ENCODE measurements at regions not wholly inside any gene's neighbourhood (a gene's known extent, or its start where the extent isn't known, plus 50 kb on each side); places are given as distances from the start of the nearest gene placed in this dataset.

DNA sequence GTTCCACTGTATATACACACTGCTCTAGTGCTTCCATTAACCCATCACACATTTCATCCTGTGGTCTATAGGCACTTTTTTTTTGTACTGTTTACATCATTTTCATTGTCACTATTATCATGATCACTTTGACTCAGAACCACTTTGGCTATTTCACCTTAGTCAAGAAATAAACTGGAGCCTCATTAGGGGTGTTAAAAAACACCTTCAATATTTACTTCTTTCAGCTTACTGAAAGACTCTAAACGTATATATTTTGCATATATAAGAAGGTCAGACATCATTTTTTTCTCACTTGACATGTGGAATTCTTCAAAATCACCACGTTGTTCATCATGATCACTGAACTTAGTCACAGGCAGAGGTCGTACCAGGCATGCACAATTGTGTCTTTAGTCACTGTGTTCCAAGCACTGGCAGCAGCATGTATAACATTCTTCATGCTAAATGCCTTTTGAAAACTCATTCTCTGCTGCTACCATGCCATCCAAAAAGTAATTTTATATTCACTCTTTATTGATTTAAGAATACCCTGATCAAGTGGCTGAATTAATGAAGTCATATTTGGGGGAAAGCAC is 229.2 kb upstream of the ARSJ start:
- no peaks in the 10 kb centered on the region for H3K4me1 Mint-ChIP-seq
- H3K9me3 Mint-ChIP-seq, result no peaks in the 10 kb centered on the region
- H3K36me3 Mint-ChIP-seq (ENCODE audit: low read depth), result no peaks in the 10 kb centered on the region
- ChIA-PET POLR2A (no interaction called here), CTCF (no interaction called here)
- no peak overlapping the region for H3K27ac Mint-ChIP-seq
- no peaks in the 10 kb centered on the region for H3K27me3 Mint-ChIP-seq
- H3K4me3 Mint-ChIP-seq, result no peak overlapping the region
- no peak for DNase-seq

DNA sequence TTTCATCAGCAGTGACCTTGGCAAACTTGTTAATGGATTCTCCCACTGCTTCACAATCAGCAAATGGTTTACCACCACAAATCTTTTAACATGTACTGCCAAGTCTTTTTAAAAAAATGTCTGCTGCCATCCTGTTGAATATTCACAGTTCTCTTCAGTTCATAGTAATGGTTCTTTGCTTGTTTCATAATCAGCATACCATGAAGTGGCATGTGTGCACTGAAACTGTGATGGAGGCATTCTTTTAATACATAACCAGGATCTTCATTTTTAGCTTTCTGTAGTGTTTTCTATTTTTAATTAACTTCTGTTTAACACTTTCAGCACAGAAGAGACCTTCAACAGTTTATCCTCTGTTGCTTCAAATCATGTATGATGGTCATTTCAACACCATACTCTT is 230.1 kb upstream of the ARSJ start:
- DNase-seq, result no peak
- Mint-ChIP-seq H3K27me3 (no peaks in the 10 kb centered on the region), H3K4me1 (no peaks in the 10 kb centered on the region), H3K36me3 (ENCODE audit: low read depth) (no peaks in the 10 kb centered on the region), H3K27ac (no peak overlapping the region), H3K4me3 (no peak overlapping the region), H3K9me3 (no peaks in the 10 kb centered on the region)
- POLR2A ChIA-PET, result no interaction called here
- CTCF ChIA-PET, result no interaction called here

DNA sequence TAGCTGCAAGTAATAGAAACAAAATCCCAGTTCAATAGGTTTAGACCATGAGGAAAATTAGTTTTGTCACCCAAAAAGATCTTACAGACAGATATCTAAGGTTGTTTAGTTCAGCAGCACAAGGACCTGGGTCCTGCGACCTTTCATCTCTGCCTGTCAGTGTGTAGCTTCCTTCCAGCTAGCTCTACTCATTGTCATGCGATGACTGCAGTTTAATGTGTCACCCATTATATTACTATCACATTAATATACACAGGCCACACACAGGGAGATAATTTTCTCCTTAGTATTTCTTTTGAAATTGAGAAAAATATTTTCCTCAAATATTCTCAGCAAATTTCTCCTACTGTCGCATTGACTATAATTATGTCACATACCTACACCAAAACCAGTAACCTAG is 232.1 kb upstream of the ARSJ start:
- DNase-seq, result no peak
- Mint-ChIP-seq H3K27me3 (no peaks in the 10 kb centered on the region), H3K9me3 (no peaks in the 10 kb centered on the region), H3K4me3 (no peak overlapping the region), H3K36me3 (ENCODE audit: low read depth) (no peaks in the 10 kb centered on the region), H3K4me1 (no peaks in the 10 kb centered on the region), H3K27ac (no peak overlapping the region)
- POLR2A ChIA-PET, result no interaction called here
- CTCF ChIA-PET, result no interaction called here

DNA sequence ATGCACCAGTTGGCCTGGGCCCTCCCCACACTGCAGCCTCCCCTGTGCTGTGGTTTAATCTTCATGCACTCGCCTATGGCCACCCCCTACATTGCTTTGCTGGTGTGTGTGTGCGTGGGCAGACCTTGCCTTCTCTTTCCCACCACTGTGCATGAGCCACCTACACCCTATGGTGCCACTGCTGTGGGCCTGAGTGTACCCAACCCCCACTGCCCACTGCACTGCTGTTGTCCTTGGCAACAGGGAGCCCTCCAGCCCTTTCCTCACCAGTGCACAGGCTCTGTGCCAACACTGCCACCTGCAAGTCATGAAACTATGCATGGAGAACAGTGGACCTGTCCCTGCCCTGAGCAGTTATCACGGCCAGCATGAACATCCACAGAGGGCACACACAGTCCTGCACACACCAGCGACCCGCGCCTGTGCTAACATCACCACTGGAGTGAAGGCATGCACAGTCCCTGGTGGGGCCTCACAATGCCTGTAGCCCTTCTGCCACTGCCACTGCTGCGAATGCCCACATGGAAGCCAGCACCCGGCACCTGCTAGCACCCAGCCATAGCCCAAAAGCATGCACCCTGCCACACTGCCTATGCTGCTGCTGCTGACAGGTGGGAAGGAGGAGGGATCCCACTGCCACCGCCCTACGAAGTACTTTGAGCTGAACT is 237.8 kb upstream of the ARSJ start:
- Mint-ChIP-seq H3K4me3 (no peak overlapping the region), H3K9me3 (no peaks in the 10 kb centered on the region), H3K4me1 (no peaks in the 10 kb centered on the region), H3K27ac (no peak overlapping the region), H3K36me3 (ENCODE audit: low read depth) (no peaks in the 10 kb centered on the region), H3K27me3 (no peaks in the 10 kb centered on the region)
- CTCF ChIA-PET, result no interaction called here
- POLR2A ChIA-PET, result no interaction called here
- DNase-seq, result no peak

DNA sequence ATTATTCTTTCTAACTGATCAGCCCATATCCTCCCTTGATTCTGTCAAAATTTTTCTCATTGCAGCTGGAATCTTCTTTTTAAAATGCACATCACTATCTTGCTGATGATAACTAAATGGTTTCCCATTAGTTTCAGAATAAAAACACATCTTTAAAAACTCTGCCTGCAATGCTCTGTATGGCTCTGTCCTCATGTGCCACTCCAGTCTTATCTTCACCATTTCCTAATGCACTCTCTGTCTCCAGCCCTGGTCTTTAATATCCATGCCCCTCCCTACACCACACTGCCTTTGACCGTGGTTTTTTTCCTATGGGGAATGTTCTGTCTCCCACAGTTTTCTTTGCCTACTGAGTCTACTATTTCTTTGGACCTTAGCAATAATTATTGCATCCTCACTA is 244.1 kb upstream of the ARSJ start:
- Mint-ChIP-seq H3K27me3 (no peaks in the 10 kb centered on the region), H3K36me3 (ENCODE audit: low read depth) (no peaks in the 10 kb centered on the region), H3K27ac (no peak overlapping the region), H3K9me3 (no peaks in the 10 kb centered on the region), H3K4me3 (no peak overlapping the region), H3K4me1 (no peaks in the 10 kb centered on the region)
- DNase-seq, result no peak
- ChIA-PET CTCF (no interaction called here), POLR2A (no interaction called here)

DNA sequence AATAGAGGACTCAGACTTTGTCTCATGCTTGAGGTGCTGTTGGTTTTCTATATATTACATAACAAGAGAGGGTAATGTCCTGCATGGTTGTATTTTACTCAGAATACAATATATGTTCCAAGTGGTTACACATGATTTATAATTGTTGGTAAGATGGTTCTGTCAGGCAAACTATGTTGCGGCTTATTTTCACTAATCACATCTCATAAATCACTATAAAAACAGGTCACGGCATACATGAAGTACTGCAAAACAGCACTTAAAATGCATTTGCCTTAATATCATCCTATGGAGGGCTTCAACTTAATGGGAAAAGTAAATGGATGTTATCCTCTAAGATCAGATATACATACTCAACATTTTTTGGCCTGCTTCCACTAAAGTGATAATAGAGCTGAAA is 246.0 kb upstream of the ARSJ start:
- no peaks in the 10 kb centered on the region for H3K4me1 Mint-ChIP-seq
- H3K36me3 Mint-ChIP-seq (ENCODE audit: low read depth), result no peaks in the 10 kb centered on the region
- CTCF ChIA-PET, result no interaction called here
- no peak for DNase-seq
- no peak overlapping the region for H3K4me3 Mint-ChIP-seq
- POLR2A ChIA-PET, result no interaction called here
- H3K9me3 Mint-ChIP-seq, result no peaks in the 10 kb centered on the region
- H3K27me3 Mint-ChIP-seq, result no peaks in the 10 kb centered on the region
- no peak overlapping the region for H3K27ac Mint-ChIP-seq

DNA sequence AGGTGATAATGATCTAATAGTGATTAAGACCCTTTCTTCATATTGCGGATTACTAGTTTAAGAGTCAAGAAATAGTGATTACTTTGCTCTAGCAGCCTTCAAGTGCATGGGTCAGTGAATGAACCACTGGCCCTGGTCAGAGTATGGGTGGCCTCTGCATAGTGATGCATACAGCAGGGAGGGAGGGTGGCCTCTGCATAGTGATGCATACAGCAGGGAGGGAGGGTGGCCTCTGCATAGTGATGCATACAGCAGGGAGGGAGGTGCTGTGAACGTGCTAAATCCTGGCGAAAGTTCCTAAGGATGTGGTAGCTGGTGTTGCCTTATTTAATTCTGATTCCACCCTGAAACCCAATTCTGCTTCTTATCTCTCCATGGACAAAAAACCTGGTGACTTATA is 246.7 kb upstream of the ARSJ start:
- H3K4me1 Mint-ChIP-seq, result no peaks in the 10 kb centered on the region
- POLR2A ChIA-PET, result no interaction called here
- CTCF ChIA-PET, result no interaction called here
- H3K27me3 Mint-ChIP-seq, result no peaks in the 10 kb centered on the region
- H3K4me3 Mint-ChIP-seq, result no peak overlapping the region
- DNase-seq, result no peak
- H3K27ac Mint-ChIP-seq, result no peak overlapping the region
- H3K36me3 Mint-ChIP-seq (ENCODE audit: low read depth), result no peaks in the 10 kb centered on the region
- no peaks in the 10 kb centered on the region for H3K9me3 Mint-ChIP-seq

DNA sequence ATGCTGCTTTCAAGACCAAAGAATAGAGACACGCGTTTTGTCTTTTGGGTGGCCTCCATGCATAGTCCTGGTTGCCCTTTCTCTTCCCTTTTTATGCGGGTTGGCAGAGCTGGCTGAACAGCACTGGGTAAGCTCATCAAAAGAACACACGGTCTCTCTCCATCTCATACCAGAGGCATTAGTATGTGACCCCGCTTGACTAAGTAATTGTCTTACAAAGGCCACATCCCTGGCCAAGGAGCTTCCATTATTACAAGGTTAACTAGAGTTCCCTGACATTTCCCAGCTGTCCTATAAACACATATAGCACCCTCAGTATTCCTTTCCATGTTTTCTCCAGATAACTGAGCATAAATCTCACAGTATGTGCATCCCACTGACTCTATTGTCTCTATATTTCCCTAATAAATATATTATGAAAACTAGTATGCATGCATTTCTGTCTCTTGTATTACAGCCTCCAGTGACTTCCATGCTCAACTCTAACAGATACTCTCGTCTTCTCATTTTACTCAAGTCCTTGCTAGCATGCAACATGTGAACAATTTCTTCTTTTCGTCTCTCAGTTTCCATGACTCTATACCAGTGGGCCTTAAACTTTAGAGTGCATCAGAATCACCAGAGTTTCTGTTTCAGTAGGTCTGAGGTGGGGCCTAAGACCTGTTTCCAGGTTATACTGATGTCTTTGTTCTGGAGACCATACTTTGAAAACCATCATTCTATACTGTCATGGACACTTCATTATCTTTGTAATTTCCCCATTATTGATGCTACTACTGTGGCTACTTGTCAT is 247.7 kb upstream of the ARSJ start:
- ChIA-PET CTCF (no interaction called here), POLR2A (no interaction called here)
- no peaks in the 10 kb centered on the region for H3K9me3 Mint-ChIP-seq
- no peak overlapping the region for H3K4me3 Mint-ChIP-seq
- H3K27ac Mint-ChIP-seq, result no peak overlapping the region
- no peak for DNase-seq
- no peaks in the 10 kb centered on the region for H3K27me3 Mint-ChIP-seq
- no peaks in the 10 kb centered on the region for H3K4me1 Mint-ChIP-seq
- H3K36me3 Mint-ChIP-seq (ENCODE audit: low read depth), result no peaks in the 10 kb centered on the region

DNA sequence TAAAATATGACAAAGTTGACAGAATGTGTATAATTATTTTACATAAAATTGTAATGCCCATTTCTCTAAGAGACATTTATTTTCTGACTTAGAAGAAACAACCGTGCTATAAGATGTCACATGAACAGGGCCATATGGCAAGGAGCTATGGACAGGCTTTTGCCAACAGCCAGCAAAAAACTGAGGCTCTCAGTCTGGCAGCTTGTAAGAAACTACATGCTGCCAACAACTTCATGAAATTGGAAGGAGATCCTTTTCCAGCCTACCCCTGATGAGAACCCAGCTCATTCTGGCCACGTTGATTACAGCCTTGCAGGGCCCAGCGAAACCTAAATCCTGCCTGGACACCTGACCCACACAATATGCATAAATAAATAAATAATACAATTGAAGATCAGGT is 250.3 kb upstream of the ARSJ start:
- Mint-ChIP-seq H3K27ac (no peak overlapping the region), H3K4me3 (no peak overlapping the region), H3K9me3 (no peaks in the 10 kb centered on the region), H3K4me1 (no peaks in the 10 kb centered on the region), H3K36me3 (ENCODE audit: low read depth) (no peaks in the 10 kb centered on the region), H3K27me3 (no peaks in the 10 kb centered on the region)
- DNase-seq, result no peak
- ChIA-PET CTCF (no interaction called here), POLR2A (no interaction called here)

DNA sequence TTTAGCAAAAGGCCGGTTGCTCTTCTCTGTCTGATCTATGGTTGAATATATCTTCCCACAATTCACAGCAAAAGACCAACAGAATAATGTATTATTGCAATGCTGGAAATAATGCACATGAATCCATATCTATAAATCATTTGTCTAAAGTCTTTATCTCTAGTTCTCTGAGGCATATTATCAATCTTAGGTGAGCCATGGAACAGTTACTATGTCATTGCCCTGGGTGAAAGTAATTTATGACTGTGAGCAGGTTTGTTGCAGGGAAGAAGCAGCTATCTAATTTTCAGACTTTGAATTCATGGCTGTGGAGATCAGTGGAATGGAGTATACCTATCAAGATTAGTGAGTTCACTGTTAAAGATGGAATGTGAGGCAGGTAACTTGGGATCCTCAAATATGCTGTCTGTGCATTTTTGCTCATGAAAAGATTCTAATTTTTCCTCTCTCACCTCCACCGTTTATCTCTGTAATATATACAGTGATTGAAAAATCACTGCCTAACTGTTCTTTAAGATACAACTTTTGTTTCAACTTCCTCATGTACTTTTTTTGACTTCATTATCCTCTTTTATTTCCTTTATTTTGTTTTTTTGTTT is 256.8 kb upstream of the ARSJ start:
- H3K4me3 Mint-ChIP-seq, result no peak overlapping the region
- no peaks in the 10 kb centered on the region for H3K4me1 Mint-ChIP-seq
- no peaks in the 10 kb centered on the region for H3K36me3 Mint-ChIP-seq (ENCODE audit: low read depth)
- H3K9me3 Mint-ChIP-seq, result no peaks in the 10 kb centered on the region
- ChIA-PET POLR2A (no interaction called here), CTCF (no interaction called here)
- no peak overlapping the region for H3K27ac Mint-ChIP-seq
- H3K27me3 Mint-ChIP-seq, result no peaks in the 10 kb centered on the region
- DNase-seq, result no peak

DNA sequence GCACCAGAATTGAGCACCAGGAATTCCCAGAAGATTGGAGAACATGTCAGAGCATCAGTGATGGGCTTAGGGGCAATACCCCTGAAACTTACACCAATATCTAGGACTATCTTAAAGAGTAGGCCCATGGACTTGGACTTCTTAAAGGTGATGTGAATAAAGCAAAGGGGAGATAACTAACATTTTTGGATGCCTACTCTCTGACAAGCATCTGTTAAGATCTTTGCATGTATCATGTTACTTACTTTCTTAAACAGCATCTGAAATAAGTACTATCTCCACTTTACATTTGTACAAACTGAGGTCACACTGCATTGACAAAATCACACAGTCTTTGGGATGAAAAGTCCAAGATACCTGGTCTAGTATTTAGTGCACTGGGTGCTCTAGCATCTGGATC is 258.6 kb upstream of the ARSJ start:
- ChIA-PET CTCF (no interaction called here), POLR2A (no interaction called here)
- no peak for DNase-seq
- no peak overlapping the region for H3K4me3 Mint-ChIP-seq
- no peaks in the 10 kb centered on the region for H3K9me3 Mint-ChIP-seq
- H3K36me3 Mint-ChIP-seq (ENCODE audit: low read depth), result no peaks in the 10 kb centered on the region
- no peak overlapping the region for H3K27ac Mint-ChIP-seq
- no peaks in the 10 kb centered on the region for H3K27me3 Mint-ChIP-seq
- no peaks in the 10 kb centered on the region for H3K4me1 Mint-ChIP-seq

DNA sequence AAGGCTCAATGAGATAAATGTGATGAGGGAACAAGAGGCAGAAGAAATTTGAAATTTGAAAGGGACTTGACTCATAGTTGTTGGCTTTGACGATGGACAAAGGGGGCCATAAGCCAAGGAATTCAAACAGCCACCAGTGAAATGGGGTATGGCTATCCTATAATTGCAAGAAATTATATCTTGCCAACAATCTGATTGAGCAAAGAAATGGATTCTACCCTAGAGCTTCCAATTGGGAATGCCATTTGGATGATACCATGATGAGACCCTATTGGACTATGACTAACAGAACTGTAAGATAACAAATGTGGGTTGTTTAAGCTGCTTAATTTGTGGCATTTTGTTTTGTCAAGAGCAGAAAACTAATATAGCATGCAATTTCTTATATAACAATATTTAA is 270.1 kb upstream of the ARSJ start:
- POLR2A ChIA-PET, result no interaction called here
- Mint-ChIP-seq H3K27me3 (no peaks in the 10 kb centered on the region), H3K4me3 (no peak overlapping the region), H3K4me1 (no peaks in the 10 kb centered on the region), H3K9me3 (peaks cover 2% of the 10 kb centered on the region), H3K36me3 (ENCODE audit: low read depth) (no peaks in the 10 kb centered on the region), H3K27ac (no peak overlapping the region)
- CTCF ChIA-PET, result no interaction called here
- DNase-seq, result no peak

DNA sequence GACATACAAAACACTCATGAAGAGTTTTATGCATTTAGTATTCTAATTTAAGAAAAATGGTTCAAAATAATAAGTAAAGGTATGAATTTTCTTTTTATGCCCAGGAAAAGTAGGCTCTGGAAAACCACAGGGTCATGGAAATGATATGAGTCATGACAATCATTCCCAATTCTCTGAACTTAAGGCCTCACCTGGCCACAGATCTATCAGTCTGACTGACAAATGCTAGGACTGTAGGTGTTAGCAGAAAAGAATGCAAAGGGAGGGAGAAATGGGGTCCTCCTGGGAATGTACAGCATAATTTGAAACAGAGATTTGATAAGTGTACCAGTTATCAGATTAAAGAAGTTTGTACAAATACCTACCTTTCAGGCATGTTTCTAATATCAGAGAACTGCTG is 270.5 kb upstream of the ARSJ start:
- no peak overlapping the region for H3K4me3 Mint-ChIP-seq
- no peaks in the 10 kb centered on the region for H3K4me1 Mint-ChIP-seq
- no peak overlapping the region for H3K27ac Mint-ChIP-seq
- peaks cover 2% of the 10 kb centered on the region for H3K9me3 Mint-ChIP-seq
- POLR2A ChIA-PET, result no interaction called here
- H3K36me3 Mint-ChIP-seq (ENCODE audit: low read depth), result no peaks in the 10 kb centered on the region
- CTCF ChIA-PET, result no interaction called here
- H3K27me3 Mint-ChIP-seq, result no peaks in the 10 kb centered on the region
- DNase-seq, result no peak

DNA sequence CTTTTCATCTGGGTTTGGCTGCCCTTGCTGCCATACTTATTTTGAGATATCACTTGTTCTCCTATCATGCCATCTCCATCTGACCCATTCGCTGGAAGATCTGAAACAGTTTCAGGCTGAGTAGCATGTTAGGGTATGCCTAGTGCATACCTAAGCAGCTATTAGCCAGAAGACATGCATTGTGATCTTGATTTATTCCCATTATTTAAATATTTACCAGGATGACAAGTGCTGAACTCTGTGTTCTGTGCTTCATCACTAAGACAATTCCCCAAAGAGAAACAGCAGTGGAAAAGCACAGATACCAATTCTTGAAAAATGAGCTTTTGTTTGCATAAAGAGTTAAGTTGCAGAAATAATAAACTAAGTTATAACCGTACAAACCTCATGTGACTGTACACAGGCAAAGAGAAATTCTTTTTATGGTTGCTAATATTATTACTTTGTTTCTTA is 271.0 kb upstream of the ARSJ start:
- no peaks in the 10 kb centered on the region for H3K4me1 Mint-ChIP-seq
- no peak for DNase-seq
- ChIA-PET POLR2A (no interaction called here), CTCF (no interaction called here)
- no peak overlapping the region for H3K27ac Mint-ChIP-seq
- no peak overlapping the region for H3K4me3 Mint-ChIP-seq
- no peaks in the 10 kb centered on the region for H3K36me3 Mint-ChIP-seq (ENCODE audit: low read depth)
- no peaks in the 10 kb centered on the region for H3K27me3 Mint-ChIP-seq
- H3K9me3 Mint-ChIP-seq, result peaks cover 2% of the 10 kb centered on the region
